ENCODE measurements at regions not wholly inside any gene's neighbourhood (a gene's known extent, or its start where the extent isn't known, plus 50 kb on each side); places are given as distances from the start of the nearest gene placed in this dataset.
"Not testable (repeated sequence)": the region's sequence is repeated elsewhere in the genome, so short reads cannot be mapped to it uniquely, and the experiment has no call there.

- no peak overlapping the region for H3K4me3 ChIP-seq (ENCODE audit: low read depth, low read length)
- TF ChIP-seq CTCF (IDR thresholded peaks at IDR 0.05; ENCODE audit: borderline replicate concordance, insufficient read depth, low read depth, low read length): no peak
Measured at GRCh38 chr3:186442162-186442561, 80.1 kb upstream of the DGKG start.

- TF ChIP-seq CTCF (IDR thresholded peaks at IDR 0.05; ENCODE audit: borderline replicate concordance, insufficient read depth, low read depth, low read length): no peak
- no peak overlapping the region for H3K4me3 ChIP-seq (ENCODE audit: low read depth, low read length)
Measured at GRCh38 chr3:186440891-186441290, 78.9 kb upstream of the DGKG start.

GRCh38 chr3:186439725-186440124 is 77.7 kb upstream of the DGKG start:
- no peak for TF ChIP-seq CTCF (IDR thresholded peaks at IDR 0.05; ENCODE audit: borderline replicate concordance, insufficient read depth, low read depth, low read length)
- no peak overlapping the region for H3K4me3 ChIP-seq (ENCODE audit: low read depth, low read length)

GRCh38 chr3:186435332-186435731 is 73.3 kb upstream of the DGKG start:
- H3K4me3 ChIP-seq (ENCODE audit: low read depth, low read length): not testable (repeated sequence)

GRCh38 chr3:186432944-186433732 is 71.1 kb upstream of the DGKG start:
- TF ChIP-seq CTCF (IDR thresholded peaks at IDR 0.05; ENCODE audit: borderline replicate concordance, insufficient read depth, low read depth, low read length): no peak

GRCh38 chr3:186432189-186432588 is 70.2 kb upstream of the DGKG start:
- no peak overlapping the region for H3K4me3 ChIP-seq (ENCODE audit: low read depth, low read length)
- no peak for TF ChIP-seq CTCF (IDR thresholded peaks at IDR 0.05; ENCODE audit: borderline replicate concordance, insufficient read depth, low read depth, low read length)

More at GRCh38 chr3:186432944-186433732, 71.1 kb upstream of the DGKG start:
- H3K4me3 ChIP-seq (ENCODE audit: low read depth, low read length): no peak overlapping the region

- TF ChIP-seq CTCF (IDR thresholded peaks at IDR 0.05; ENCODE audit: borderline replicate concordance, insufficient read depth, low read depth, low read length): no peak
- no peak overlapping the region for H3K4me3 ChIP-seq (ENCODE audit: low read depth, low read length)
Measured at GRCh38 chr3:186427627-186428281, 65.7 kb upstream of the DGKG start.
